ENCODE measurements at regions not wholly inside any gene's neighbourhood (a gene's known extent, or its start where the extent isn't known, plus 50 kb on each side); places are given as distances from the start of the nearest gene placed in this dataset.

GRCh38 chr1:5662086-5662743, 330.0 kb downstream of the NPHP4 start:
- H3K9me3 Mint-ChIP-seq (ENCODE audit: low read depth), result no peaks in the 10 kb centered on the region
- H3K4me1 Mint-ChIP-seq (ENCODE audit: low read depth), result peaks cover 13% of the 10 kb centered on the region

DNA sequence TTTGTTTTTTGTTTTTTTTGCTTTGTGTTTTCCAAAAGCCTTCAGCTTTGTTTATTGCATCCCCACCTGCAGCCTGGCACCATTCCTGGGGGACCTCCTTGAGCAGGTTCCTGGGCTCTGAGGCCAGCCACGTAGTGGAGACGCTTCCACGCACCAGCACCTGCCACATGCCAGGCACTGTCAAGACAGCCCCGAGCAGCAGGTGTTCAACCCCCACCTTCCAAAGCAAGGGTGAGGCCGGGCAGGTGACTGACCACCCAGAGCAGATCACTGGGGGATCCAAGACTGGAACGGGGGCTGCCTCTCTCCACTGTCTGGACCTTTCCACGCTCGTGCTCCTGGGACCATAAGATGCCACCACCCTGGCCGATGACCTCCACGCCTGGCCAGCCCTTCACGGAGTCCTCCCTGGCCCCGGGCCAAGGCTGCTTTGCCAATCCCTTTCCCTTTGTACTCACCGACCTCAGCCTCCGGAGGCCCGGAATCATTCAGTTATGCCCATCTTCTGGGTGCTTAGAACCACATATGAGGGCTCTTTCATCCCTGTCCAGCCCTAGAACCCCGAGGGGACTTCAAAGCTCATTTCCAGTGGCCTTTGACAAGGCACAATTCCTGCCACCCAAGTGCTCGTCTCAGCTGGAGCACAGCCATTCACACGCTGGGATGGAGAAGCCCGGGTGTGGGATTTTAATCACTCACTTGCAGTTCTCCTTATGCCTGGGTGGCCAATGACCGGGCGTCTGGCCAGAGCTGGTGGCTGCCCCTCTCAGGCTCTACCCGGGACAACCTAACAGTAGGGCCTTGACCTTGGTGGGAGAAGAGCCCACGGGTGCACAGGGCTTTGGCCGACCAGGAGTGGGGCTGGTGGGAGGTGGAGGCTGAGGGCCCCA, 330.8 kb downstream of the NPHP4 start:
- H3K4me1 Mint-ChIP-seq (ENCODE audit: low read depth), result peaks cover 9% of the 10 kb centered on the region

More at GRCh38 chr1:5662086-5662743, 330.0 kb downstream of the NPHP4 start:
- H3K36me3 Mint-ChIP-seq, result no peaks in the 10 kb centered on the region
- no peak overlapping the region for H3K4me3 Mint-ChIP-seq
- no peak overlapping the region for H3K27ac Mint-ChIP-seq
- H3K27me3 Mint-ChIP-seq, result peaks cover 2% of the 10 kb centered on the region

GRCh38 chr1:5660141-5660935, 331.9 kb downstream of the NPHP4 start:
- Mint-ChIP-seq H3K27me3 (peaks cover 2% of the 10 kb centered on the region), H3K36me3 (no peaks in the 10 kb centered on the region), H3K27ac (no peak overlapping the region), H3K4me3 (no peak overlapping the region), H3K9me3 (ENCODE audit: low read depth) (no peaks in the 10 kb centered on the region), H3K4me1 (ENCODE audit: low read depth) (peaks cover 6% of the 10 kb centered on the region)

More for the DNA sequence above, 330.8 kb downstream of the NPHP4 start:
- H3K9me3 Mint-ChIP-seq (ENCODE audit: low read depth), result no peaks in the 10 kb centered on the region
- H3K27ac Mint-ChIP-seq, result no peak overlapping the region
- no peaks in the 10 kb centered on the region for H3K36me3 Mint-ChIP-seq
- H3K27me3 Mint-ChIP-seq, result peaks cover 2% of the 10 kb centered on the region
- no peak overlapping the region for H3K4me3 Mint-ChIP-seq

DNA sequence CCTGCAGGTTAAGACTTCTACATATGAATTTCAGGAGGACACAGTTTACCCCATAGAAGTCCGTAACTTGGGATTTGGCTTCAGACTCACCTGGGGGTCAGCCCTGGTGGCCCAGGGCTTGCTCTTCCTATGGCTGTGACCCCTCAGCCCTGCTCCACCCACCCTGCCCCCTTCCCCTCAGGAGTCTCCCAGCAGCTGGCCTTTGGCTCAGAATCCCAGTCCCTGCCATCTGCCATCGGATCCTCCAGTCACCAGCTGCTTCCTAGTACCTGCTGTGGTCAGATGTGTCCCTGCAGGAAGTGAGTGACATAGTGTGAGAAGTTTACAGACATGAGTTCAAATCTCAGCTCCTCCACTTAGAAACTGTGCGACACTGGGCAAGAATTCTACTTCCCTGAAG, 332.6 kb downstream of the NPHP4 start:
- Mint-ChIP-seq H3K4me3 (no peak overlapping the region), H3K27me3 (peaks cover 2% of the 10 kb centered on the region), H3K9me3 (ENCODE audit: low read depth) (no peaks in the 10 kb centered on the region), H3K27ac (no peak overlapping the region), H3K36me3 (no peaks in the 10 kb centered on the region), H3K4me1 (ENCODE audit: low read depth) (peaks cover 4% of the 10 kb centered on the region)

GRCh38 chr1:5658340-5659316, 333.6 kb downstream of the NPHP4 start:
- H3K4me1 Mint-ChIP-seq (ENCODE audit: low read depth), result peaks cover 3% of the 10 kb centered on the region
- no peak overlapping the region for H3K27ac Mint-ChIP-seq
- H3K9me3 Mint-ChIP-seq (ENCODE audit: low read depth), result no peaks in the 10 kb centered on the region
- peaks cover 2% of the 10 kb centered on the region for H3K27me3 Mint-ChIP-seq
- H3K36me3 Mint-ChIP-seq, result no peaks in the 10 kb centered on the region
- no peak overlapping the region for H3K4me3 Mint-ChIP-seq

DNA sequence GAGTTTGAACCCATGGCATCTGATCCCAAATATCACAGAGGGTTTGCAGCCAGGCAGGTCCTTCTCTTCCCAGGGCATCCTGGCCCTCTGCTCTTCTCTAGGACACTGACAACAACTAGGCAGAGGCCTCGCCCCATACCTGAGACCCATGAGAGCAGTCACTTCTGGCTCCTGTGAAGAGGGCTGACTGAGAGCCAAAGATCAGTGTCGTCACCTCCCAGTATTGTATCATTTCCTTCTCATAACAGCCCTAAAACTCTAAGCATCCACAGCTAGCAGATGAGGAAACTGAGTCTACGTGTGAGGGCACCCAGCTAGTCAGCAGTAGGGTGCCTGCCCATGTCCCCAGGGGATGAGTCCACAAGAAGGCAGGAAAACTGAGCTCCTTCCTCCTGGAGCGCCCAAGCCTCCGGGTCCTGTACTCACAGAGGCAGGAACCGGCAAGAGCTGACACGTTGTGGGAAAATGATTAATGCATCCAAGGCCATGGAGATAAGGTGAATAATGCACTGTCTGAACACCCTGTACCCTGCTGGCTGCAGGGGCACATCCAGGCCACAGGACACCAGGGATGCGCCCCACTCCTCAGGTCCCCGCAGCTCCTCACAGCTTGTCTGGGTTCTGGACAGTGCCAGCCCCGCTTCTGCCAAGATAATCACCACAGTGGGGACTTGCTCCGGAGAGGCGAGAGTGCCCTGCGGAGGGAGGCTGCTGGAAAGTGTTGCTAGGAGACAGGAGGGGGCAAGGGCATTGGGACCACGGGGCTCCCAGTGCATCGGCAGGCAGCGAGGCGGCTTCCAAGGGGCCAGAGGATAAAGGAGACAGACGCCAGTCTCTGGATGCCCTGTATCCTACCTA, 340.0 kb downstream of the NPHP4 start:
- H3K9me3 Mint-ChIP-seq (ENCODE audit: low read depth), result no peaks in the 10 kb centered on the region
- no peak overlapping the region for H3K4me3 Mint-ChIP-seq
- peaks cover 2% of the 10 kb centered on the region for H3K27me3 Mint-ChIP-seq

GRCh38 chr1:5651473-5651872, 340.8 kb downstream of the NPHP4 start:
- no peak overlapping the region for H3K4me3 Mint-ChIP-seq
- H3K27me3 Mint-ChIP-seq, result peaks cover 2% of the 10 kb centered on the region
- H3K36me3 Mint-ChIP-seq, result peaks cover 3% of the 10 kb centered on the region
- no peaks in the 10 kb centered on the region for H3K9me3 Mint-ChIP-seq (ENCODE audit: low read depth)
- peaks cover 8% of the 10 kb centered on the region for H3K4me1 Mint-ChIP-seq (ENCODE audit: low read depth)
- H3K27ac Mint-ChIP-seq, result no peak overlapping the region

More for the DNA sequence above, 340.0 kb downstream of the NPHP4 start:
- peaks cover 3% of the 10 kb centered on the region for H3K36me3 Mint-ChIP-seq
- H3K27ac Mint-ChIP-seq, result no peak overlapping the region
- peaks cover 8% of the 10 kb centered on the region for H3K4me1 Mint-ChIP-seq (ENCODE audit: low read depth)

GRCh38 chr1:5651027-5651410, 341.2 kb downstream of the NPHP4 start:
- Mint-ChIP-seq H3K9me3 (ENCODE audit: low read depth) (no peaks in the 10 kb centered on the region), H3K4me1 (ENCODE audit: low read depth) (peaks cover 8% of the 10 kb centered on the region), H3K27me3 (peaks cover 2% of the 10 kb centered on the region), H3K36me3 (peaks cover 3% of the 10 kb centered on the region), H3K27ac (no peak overlapping the region), H3K4me3 (no peak overlapping the region)

DNA sequence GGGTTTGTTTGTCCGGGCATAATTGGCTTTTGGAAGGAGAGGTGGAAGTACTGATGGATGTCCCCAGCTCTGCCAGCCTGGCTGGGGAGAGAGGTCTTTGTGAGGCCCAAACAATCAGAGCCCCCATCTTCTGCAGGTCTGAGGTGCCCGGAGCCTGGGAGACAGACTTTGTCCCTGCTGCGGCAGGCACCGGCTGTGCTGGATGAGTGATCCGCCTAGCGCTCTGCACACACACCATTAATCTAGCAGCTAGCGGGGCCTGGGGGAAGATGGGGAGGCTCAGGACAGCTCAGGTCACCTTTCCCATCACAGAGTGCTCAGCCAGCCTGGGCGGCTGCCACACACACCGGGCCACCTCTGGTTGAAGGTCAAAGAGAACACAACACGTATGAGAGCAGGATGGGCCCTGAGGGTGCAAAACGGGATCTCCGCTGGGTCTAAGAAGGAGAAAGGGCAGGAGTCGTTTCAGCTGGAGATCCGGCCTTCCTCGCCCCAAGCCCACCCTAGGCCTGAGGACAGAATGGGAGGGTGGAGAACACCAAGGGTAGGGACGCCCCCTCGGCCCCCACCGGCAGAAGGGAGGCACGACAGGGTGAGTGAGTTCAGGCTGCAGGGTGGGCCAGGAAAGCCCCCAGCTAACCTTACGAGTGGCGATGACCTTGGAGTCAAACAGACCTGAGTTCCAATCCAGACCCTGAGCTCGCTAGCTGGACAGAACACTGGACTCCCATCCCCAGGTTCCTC, 341.8 kb downstream of the NPHP4 start:
- Mint-ChIP-seq H3K27me3 (peaks cover 2% of the 10 kb centered on the region), H3K4me1 (ENCODE audit: low read depth) (peaks cover 8% of the 10 kb centered on the region), H3K4me3 (no peak overlapping the region), H3K9me3 (ENCODE audit: low read depth) (no peaks in the 10 kb centered on the region), H3K27ac (no peak overlapping the region), H3K36me3 (peaks cover 3% of the 10 kb centered on the region)

DNA sequence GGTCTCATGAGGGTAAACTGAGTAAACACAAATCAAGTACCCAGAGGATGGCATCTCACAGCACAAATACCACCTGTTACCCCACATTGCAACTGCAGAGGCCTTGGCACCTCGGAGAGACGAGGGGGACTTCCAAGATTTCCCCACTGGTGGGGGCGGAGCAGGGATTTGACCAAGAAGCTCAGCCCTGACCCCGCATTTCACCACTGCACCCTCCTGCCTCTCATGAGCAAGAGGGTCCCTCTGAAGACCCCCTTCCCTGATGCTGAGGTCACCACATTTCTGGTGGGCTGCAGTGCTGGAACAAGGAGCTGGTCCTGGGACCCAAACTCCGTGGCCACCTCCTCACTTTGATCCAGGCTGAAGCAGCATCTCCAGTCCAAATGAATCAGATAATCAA, 342.4 kb downstream of the NPHP4 start:
- Mint-ChIP-seq H3K36me3 (peaks cover 3% of the 10 kb centered on the region), H3K4me3 (no peak overlapping the region), H3K27ac (no peak overlapping the region), H3K27me3 (peaks cover 2% of the 10 kb centered on the region), H3K9me3 (ENCODE audit: low read depth) (no peaks in the 10 kb centered on the region), H3K4me1 (ENCODE audit: low read depth) (peaks cover 8% of the 10 kb centered on the region)

- Mint-ChIP-seq H3K4me1 (ENCODE audit: low read depth) (peaks cover 8% of the 10 kb centered on the region), H3K27ac (no peak overlapping the region), H3K27me3 (peaks cover 2% of the 10 kb centered on the region), H3K4me3 (no peak overlapping the region), H3K36me3 (peaks cover 3% of the 10 kb centered on the region), H3K9me3 (ENCODE audit: low read depth) (no peaks in the 10 kb centered on the region)
These were observed 343.1 kb downstream of the NPHP4 start for GRCh38 chr1:5649166-5649551.

DNA sequence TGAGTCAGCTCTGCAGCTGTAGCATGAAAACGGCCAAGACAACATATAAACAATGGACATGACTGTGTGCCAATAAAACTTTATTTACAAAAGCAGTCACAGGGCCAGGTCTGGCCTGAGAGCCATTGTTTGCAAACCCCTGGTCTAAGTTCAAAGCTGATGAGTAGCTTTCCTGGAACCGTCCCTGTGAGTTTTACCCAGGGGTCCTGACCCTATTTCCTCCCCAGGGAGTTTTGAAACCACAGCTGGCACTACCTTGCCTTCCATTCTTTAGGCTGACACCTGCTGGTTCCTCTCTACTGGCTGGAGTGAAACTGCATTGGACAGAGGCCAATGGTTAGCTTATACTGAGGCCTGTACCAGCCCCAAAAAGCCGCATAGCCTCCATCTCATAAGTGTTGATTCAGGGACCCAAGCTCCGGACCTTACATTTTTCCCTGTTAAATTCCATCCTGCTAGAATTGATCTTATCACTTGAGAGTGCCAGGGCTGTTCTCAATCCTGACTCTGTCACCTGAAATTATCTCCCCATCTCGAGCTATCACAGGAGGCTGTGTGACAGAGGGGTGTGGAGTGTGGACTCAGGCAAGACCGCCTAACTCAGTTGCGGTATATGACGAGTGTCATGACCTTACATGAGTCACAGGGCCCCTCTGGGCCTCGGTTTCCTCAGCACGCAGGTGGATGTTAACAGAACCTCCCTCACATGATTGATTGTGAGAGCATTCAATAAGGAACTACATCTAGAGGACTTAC, 343.6 kb downstream of the NPHP4 start:
- Mint-ChIP-seq H3K36me3 (peaks cover 3% of the 10 kb centered on the region), H3K9me3 (ENCODE audit: low read depth) (no peaks in the 10 kb centered on the region), H3K27me3 (peaks cover 2% of the 10 kb centered on the region), H3K4me3 (no peak overlapping the region), H3K4me1 (ENCODE audit: low read depth) (peaks cover 8% of the 10 kb centered on the region), H3K27ac (no peak overlapping the region)

Data from activated naive CD8-positive, alpha-beta T cell (primary cell).